ENCODE measurements at regions not wholly inside any gene's neighbourhood (a gene's known extent, or its start where the extent isn't known, plus 50 kb on each side); places are given as distances from the start of the nearest gene placed in this dataset.

GRCh38 chr7:153847828-153848227, 204.4 kb upstream of the DPP6 start:
- no peak for DNase-seq (ENCODE audit: low read depth)
- TF ChIP-seq CTCF (IDR thresholded peaks at IDR 0.05; ENCODE audit: low read length, missing control alignments), result no peak
- no peak overlapping the region for H3K4me3 ChIP-seq (replicated peaks; ENCODE audit: low read depth, low read length)

DNA sequence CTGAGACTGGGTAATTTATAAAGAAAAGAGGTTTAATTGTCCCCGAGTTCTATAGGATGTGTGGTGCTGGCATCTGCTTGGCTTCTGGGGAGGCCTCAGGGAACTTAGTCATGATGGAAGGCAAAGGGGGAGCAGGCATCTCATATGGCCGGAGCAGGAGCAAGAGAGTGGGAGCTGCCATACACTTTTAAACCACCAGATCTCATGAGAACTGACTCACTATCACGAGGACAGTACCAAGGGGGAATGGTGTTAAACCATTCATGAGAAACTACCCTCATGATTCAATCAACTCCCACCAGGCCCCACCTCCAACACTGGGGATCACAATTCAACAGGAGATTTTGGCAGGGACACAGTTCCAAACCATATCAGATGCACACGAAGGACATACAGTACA, 199.9 kb upstream of the DPP6 start:
- no peak for TF ChIP-seq CTCF (IDR thresholded peaks at IDR 0.05; ENCODE audit: low read length, missing control alignments)
- no peak overlapping the region for H3K4me3 ChIP-seq (replicated peaks; ENCODE audit: low read depth, low read length)
- DNase-seq (ENCODE audit: low read depth), result no peak

GRCh38 chr7:153858355-153858754, 193.8 kb upstream of the DPP6 start:
- H3K4me3 ChIP-seq (replicated peaks; ENCODE audit: low read depth, low read length), result no peak overlapping the region
- DNase-seq (ENCODE audit: low read depth), result no peak
- TF ChIP-seq CTCF (IDR thresholded peaks at IDR 0.05; ENCODE audit: low read length, missing control alignments), result no peak

- no peak for TF ChIP-seq CTCF (IDR thresholded peaks at IDR 0.05; ENCODE audit: low read length, missing control alignments)
- no peak for DNase-seq (ENCODE audit: low read depth)
- no peak overlapping the region for H3K4me3 ChIP-seq (replicated peaks; ENCODE audit: low read depth, low read length)
Measured at GRCh38 chr7:153859239-153859638, 193.0 kb upstream of the DPP6 start.

DNA sequence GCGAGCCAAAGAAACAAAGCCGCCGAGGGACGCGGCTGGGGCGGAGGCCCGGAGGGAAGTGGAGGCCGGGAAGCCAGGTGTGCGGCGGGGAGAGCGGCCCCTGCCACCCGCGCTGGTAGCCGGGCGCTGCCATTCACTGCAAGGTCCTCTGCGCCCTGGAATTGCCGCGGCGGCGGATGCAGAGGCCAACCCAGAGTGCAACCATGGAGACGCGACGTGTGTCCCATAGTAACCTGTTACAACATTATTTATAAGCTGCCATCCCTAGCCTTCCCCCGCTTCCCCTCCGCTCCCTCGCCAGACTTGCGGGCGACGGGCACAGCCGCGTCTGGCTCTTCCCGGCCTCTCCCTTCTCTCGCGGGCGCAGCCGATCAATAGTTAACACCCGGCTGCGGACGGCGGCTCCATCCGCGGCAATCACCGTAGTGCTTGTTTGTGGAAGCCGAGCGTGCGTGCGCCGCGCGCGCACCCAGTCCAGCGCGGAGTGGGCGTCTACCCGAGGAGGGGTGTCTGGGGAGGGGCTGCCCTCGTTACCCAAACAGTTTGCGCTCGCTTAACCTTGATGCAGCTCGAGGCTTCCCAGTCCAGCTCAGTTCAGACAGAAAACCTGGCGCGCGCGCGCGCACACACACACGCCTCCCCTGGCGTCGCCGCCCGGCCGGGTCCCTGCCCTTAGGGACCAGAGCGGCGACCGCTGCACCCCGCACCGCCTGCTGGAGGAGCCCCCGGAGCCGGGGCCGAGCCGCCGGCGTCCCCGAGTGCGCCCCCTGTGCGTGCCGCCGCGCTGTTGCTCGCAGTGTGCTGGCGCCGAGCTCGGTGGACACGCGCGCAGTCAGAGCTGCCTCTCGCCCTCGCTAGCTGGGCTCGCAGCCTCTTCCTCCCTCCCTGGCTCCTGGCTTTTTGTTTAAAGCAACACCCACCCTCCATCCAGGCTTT, 165.4 kb upstream of the DPP6 start:
- no peak overlapping the region for H3K4me3 ChIP-seq (replicated peaks; ENCODE audit: low read depth, low read length)
- TF ChIP-seq CTCF (IDR thresholded peaks at IDR 0.05; ENCODE audit: low read length, missing control alignments), result no peak
- no peak for DNase-seq (ENCODE audit: low read depth)

GRCh38 chr7:153887749-153888569, 164.2 kb upstream of the DPP6 start:
- no peak for DNase-seq (ENCODE audit: low read depth)
- TF ChIP-seq CTCF (IDR thresholded peaks at IDR 0.05; ENCODE audit: low read length, missing control alignments), result no peak
- no peak overlapping the region for H3K4me3 ChIP-seq (replicated peaks; ENCODE audit: low read depth, low read length)

Measured in fibroblast of pulmonary artery (primary cell).